Pancreas (tissue), 10 donors: ENCODE measurements at regions not wholly inside any gene's neighbourhood (a gene's known extent, or its start where the extent isn't known, plus 50 kb on each side); places are given as distances from the start of the nearest gene placed in this dataset.
A peak's percentile ranks its signal among the peaks of the same experiment; 100 is the strongest.

Experiments used
- ATAC-seq, 4 donors: fragments of 200-7000 bp; cut with Tn5 transposase; one replicate each; pipeline versions ENCODE4 v1.8.0 to v1.9.1; 2020; ENCODE audit warnings: mild to moderate bottlenecking in 4 of 4, moderate library complexity in 4 of 4
- DNase-seq, 6 donors: peaks; one replicate each; pipeline ENCODE4 v3.0.0-alpha.2; 2020
- FAIRE-seq: peaks from 2 replicates; lab custom pipeline; 2012; peaks lifted over from hg19 to GRCh38; lab: Jason Lieb, UNC
- H3K27ac ChIP-seq, 4 donors: fragments of 200-600 bp; sonication (generic); 1 replicate in 3 of 4; 2 replicates in 1 of 4; pipeline versions ENCODE4 v1.5.0 to v1.8.0; 2020
- H3K27me3 ChIP-seq, 4 donors: fragments of 200-600 bp; one replicate each; pipeline ENCODE4 v1.8.0; 2021
- H3K36me3 ChIP-seq, 3 donors: fragments of 200-600 bp; sonication (generic) in 1 of 3; one replicate each; pipeline versions ENCODE4 v1.5.0 to v1.8.0; 2020 to 2021
- H3K4me1 ChIP-seq, 3 donors: fragments of 200-600 bp; one replicate each; pipeline ENCODE4 v1.8.0; 2021
- H3K4me3 ChIP-seq, 4 donors: fragments of 200-600 bp; sonication (generic) in 2 of 4; one replicate each; pipeline versions ENCODE4 v1.5.0 to v1.8.0; 2020 to 2021
- H3K9me3 ChIP-seq, 4 donors: fragments of 200-600 bp; one replicate each; pipeline ENCODE4 v1.8.0; 2021
- CTCF ChIP-seq, 4 donors: fragments of 200-600 bp; sonication (generic) in 3 of 4; IDR thresholded peaks; one replicate each; pipeline versions ENCODE4 v1.5.0 to v1.8.0; 2021; ENCODE audit warnings: antibody characterized with exemption in 4 of 4
- WGBS, 2 donors: extraction: QIAGEN DNeasy Blood & Tissue Kit; methylation state at CpG; one replicate each; pipeline ENCODE4 v1.1.7; 2013; 5-methylcytosine and 5-hydroxymethylcytosine counted together
- intact Hi-C, 3 donors: fragments of 100-400 bp; cut with DNase I; formaldehyde crosslinking; loops; one replicate each; pipeline versions ENCODE4 v1.11.1 to v1.14.2; 2022
- donor health status: healthy with polysubstance abuse.
- donor health status: DM: no; HTN: no; CAD: no; lungs with moderate emphysema.
- donor health status: DM: no; HTN: no; CAD: no.
- donor health status: control.
- donor health status: control.
- donor health status: Bipolar disorder and iron deficiency.
- donor health status: DM: yes; HTN: yes; CAD: no.
- donor health status: DM: no; HTN: no; CAD: no.
- donor health status: DM: no; HTN: no; CAD: no.
- donor health status: DM: yes; HTN: yes; CAD: no.

GRCh38 chr11:69917529-69917928, 98.3 kb upstream of the FGF3 start:
- no peaks in the 10 kb centered on the region for H3K27me3 ChIP-seq
- DNase-seq, result peak in 1 of 6 donors; percentile 2
- no peak for ATAC-seq
- no peaks in the 10 kb centered on the region for H3K36me3 ChIP-seq
- no peak overlapping the region for H3K4me3 ChIP-seq
- H3K27ac ChIP-seq, result no peak overlapping the region
- 45 to 65% methylated on average over 2 of the region's 2 CpGs for WGBS, 2 donors
- intact Hi-C loops, result no loop called here
- FAIRE-seq, result no peak
- TF ChIP-seq CTCF (IDR thresholded peaks at IDR 0.05), result no peak
- H3K4me1 ChIP-seq, result no peaks in the 10 kb centered on the region
- no peaks in the 10 kb centered on the region for H3K9me3 ChIP-seq

- Histone ChIP-seq H3K9me3 (no peaks in the 10 kb centered on the region), H3K36me3 (no peaks in the 10 kb centered on the region), H3K27me3 (no peaks in the 10 kb centered on the region), H3K4me3 (no peak overlapping the region), H3K4me1 (no peaks in the 10 kb centered on the region), H3K27ac (no peak overlapping the region)
- FAIRE-seq (no peak), DNase-seq (peak in 4 of 6 donors; percentile 11 to 74 (median 62)), ATAC-seq (peak; percentile 13 to 63 (median 46))
- no peak for TF ChIP-seq CTCF (IDR thresholded peaks at IDR 0.05)
- intact Hi-C loops, result no loop called here
- 27 to 31% methylated on average over 38 of the region's 38 CpGs for WGBS, 2 donors
Observed at GRCh38 chr11:69918231-69918937, 99.2 kb upstream of the FGF3 start.

GRCh38 chr11:69918938-69919650, 99.9 kb upstream of the FGF3 start:
- no peak overlapping the region for H3K27ac ChIP-seq

GRCh38 chr11:69919659-69920344, 100.6 kb upstream of the FGF3 start:
- Histone ChIP-seq H3K36me3 (no peaks in the 10 kb centered on the region), H3K27ac (no peak overlapping the region), H3K27me3 (no peaks in the 10 kb centered on the region), H3K4me3 (no peak overlapping the region), H3K4me1 (no peaks in the 10 kb centered on the region), H3K9me3 (no peaks in the 10 kb centered on the region)
- no peak for FAIRE-seq
- peak in 2 of 6 donors; percentile 9 to 19 for DNase-seq
- 56 to 79% methylated on average over 3 of the region's 3 CpGs for WGBS, 2 donors
- no peak for TF ChIP-seq CTCF (IDR thresholded peaks at IDR 0.05)
- intact Hi-C loops, result loop anchor here (5.0 to 10.0 kb wide), 3 partner anchors 255 to 272 kb away; no protein-coding TSS in a partner anchor
- no peak for ATAC-seq

More at GRCh38 chr11:69918938-69919650, 99.9 kb upstream of the FGF3 start:
- no peaks in the 10 kb centered on the region for H3K36me3 ChIP-seq
- WGBS, 2 donors, result 27 to 33% methylated on average over 32 of the region's 32 CpGs
- H3K9me3 ChIP-seq, result no peaks in the 10 kb centered on the region
- H3K4me3 ChIP-seq, result no peak overlapping the region
- H3K27me3 ChIP-seq, result no peaks in the 10 kb centered on the region
- ATAC-seq, result peak; percentile 73 to 81 (median 78)
- peak; percentile 46 to 96 (median 82) for DNase-seq
- intact Hi-C loops, result no loop called here
- no peaks in the 10 kb centered on the region for H3K4me1 ChIP-seq
- FAIRE-seq, result no peak
- peak; percentile 91 to 97 (median 96) for TF ChIP-seq CTCF (IDR thresholded peaks at IDR 0.05)
